H7 (cell line): ENCODE measurements at regions not wholly inside any gene's neighbourhood (a gene's known extent, or its start where the extent isn't known, plus 50 kb on each side); places are given as distances from the start of the nearest gene placed in this dataset.

Experiments used
- DNase-seq: peaks from one replicate; pipeline ENCODE4 v3.0.0; 2012
- H3K27me3 ChIP-seq: 2 replicates; pipeline ENCODE4 v1.6.0; 2011; ENCODE audit warnings: mild to moderate bottlenecking, low read length; ENCODE audit not compliant: control insufficient read depth, insufficient read depth
- H3K36me3 ChIP-seq: replicated peaks from 2 replicates; pipeline ENCODE4 v1.5.1; 2011; ENCODE audit warnings: low read length; ENCODE audit not compliant: control insufficient read depth, insufficient read depth
- H3K4me3 ChIP-seq: 2 replicates; pipeline ENCODE4 v1.5.1; 2011; ENCODE audit warnings: low read depth, mild to moderate bottlenecking, control low read depth, low read length, moderate library complexity; ENCODE audit not compliant: insufficient read depth

- H3K27me3 ChIP-seq = no peaks in the 10 kb centered on the region
- DNase-seq = no peak
- H3K4me3 ChIP-seq = no peak overlapping the region
- H3K36me3 ChIP-seq = peaks cover 2% of the 10 kb centered on the region; the same call in 1 of the 2 replicates
Measured at GRCh38 chrX:45771560-45772340, 571.1 kb upstream of the DIPK2B start.

- Histone ChIP-seq H3K27me3 (no peaks in the 10 kb centered on the region), H3K36me3 (peaks cover 2% of the 10 kb centered on the region; the same call in 1 of the 2 replicates), H3K4me3 (no peak overlapping the region)
- no peak for DNase-seq
Measured at GRCh38 chrX:45771114-45771513, 570.4 kb upstream of the DIPK2B start.

GRCh38 chrX:45769761-45770582, 569.3 kb upstream of the DIPK2B start:
- DNase-seq = no peak
- Histone ChIP-seq H3K36me3 (peaks cover 2% of the 10 kb centered on the region; the same call in 1 of the 2 replicates), H3K4me3 (no peak overlapping the region)

GRCh38 chrX:45768666-45769236, 568.1 kb upstream of the DIPK2B start:
- Histone ChIP-seq H3K4me3 (no peak overlapping the region), H3K36me3 (peaks cover 2% of the 10 kb centered on the region; the same call in 1 of the 2 replicates), H3K27me3 (no peaks in the 10 kb centered on the region)
- DNase-seq = no peak

More at GRCh38 chrX:45769761-45770582, 569.3 kb upstream of the DIPK2B start:
- H3K27me3 ChIP-seq = no peaks in the 10 kb centered on the region

GRCh38 chrX:45766981-45767501, 566.4 kb upstream of the DIPK2B start:
- no peak overlapping the region for H3K4me3 ChIP-seq
- no peaks in the 10 kb centered on the region for H3K27me3 ChIP-seq
- no peak for DNase-seq
- peaks cover 1% of the 10 kb centered on the region; the same call in 1 of the 2 replicates for H3K36me3 ChIP-seq

GRCh38 chrX:45765767-45766166, 565.1 kb upstream of the DIPK2B start:
- H3K36me3 ChIP-seq = peaks cover 1% of the 10 kb centered on the region; the same call in 1 of the 2 replicates
- DNase-seq = no peak
- H3K27me3 ChIP-seq = no peaks in the 10 kb centered on the region
- H3K4me3 ChIP-seq = no peak overlapping the region

- Histone ChIP-seq H3K36me3 (peaks cover 1% of the 10 kb centered on the region; the same call in 1 of the 2 replicates), H3K27me3 (no peaks in the 10 kb centered on the region), H3K4me3 (no peak overlapping the region)
- no peak for DNase-seq
Measured at GRCh38 chrX:45765281-45765680, 564.6 kb upstream of the DIPK2B start.

- Histone ChIP-seq H3K36me3 (peaks cover 1% of the 10 kb centered on the region; the same call in 1 of the 2 replicates), H3K4me3 (no peak overlapping the region), H3K27me3 (no peaks in the 10 kb centered on the region)
- no peak for DNase-seq
Measured at GRCh38 chrX:45762699-45763647, 562.3 kb upstream of the DIPK2B start.

GRCh38 chrX:45761920-45762319, 561.2 kb upstream of the DIPK2B start:
- H3K36me3 ChIP-seq = peaks cover 1% of the 10 kb centered on the region; the same call in 1 of the 2 replicates
- DNase-seq = no peak
- H3K27me3 ChIP-seq = no peaks in the 10 kb centered on the region
- H3K4me3 ChIP-seq = no peak overlapping the region

GRCh38 chrX:45760187-45760742, 559.6 kb upstream of the DIPK2B start:
- DNase-seq = no peak
- peaks cover 1% of the 10 kb centered on the region; the same call in 1 of the 2 replicates for H3K36me3 ChIP-seq
- no peaks in the 10 kb centered on the region for H3K27me3 ChIP-seq
- H3K4me3 ChIP-seq = no peak overlapping the region

- no peak overlapping the region for H3K4me3 ChIP-seq
- H3K36me3 ChIP-seq = peaks cover 1% of the 10 kb centered on the region; the same call in 1 of the 2 replicates
- no peak for DNase-seq
- H3K27me3 ChIP-seq = no peaks in the 10 kb centered on the region
Measured at GRCh38 chrX:45758738-45759397, 558.2 kb upstream of the DIPK2B start.

GRCh38 chrX:45758319-45758718, 557.6 kb upstream of the DIPK2B start:
- no peak overlapping the region for H3K4me3 ChIP-seq
- DNase-seq = no peak
- H3K27me3 ChIP-seq = no peaks in the 10 kb centered on the region
- peaks cover 3% of the 10 kb centered on the region for H3K36me3 ChIP-seq

GRCh38 chrX:45757272-45757671, 556.6 kb upstream of the DIPK2B start:
- no peak overlapping the region for H3K4me3 ChIP-seq
- DNase-seq = no peak
- peaks cover 1% of the 10 kb centered on the region; the same call in 1 of the 2 replicates for H3K36me3 ChIP-seq
- no peaks in the 10 kb centered on the region for H3K27me3 ChIP-seq
